RWPE2 (cell line): ENCODE measurements at regions not wholly inside any gene's neighbourhood (a gene's known extent, or its start where the extent isn't known, plus 50 kb on each side); places are given as distances from the start of the nearest gene placed in this dataset.

ENCODE experiments used
- ATAC-seq: fragments of 200-7000 bp; cut with Tn5 transposase; 3 replicates; pipeline ENCODE4 v1.9.1; 2021; ENCODE audit warnings: low read depth
- DNase-seq: peaks from one replicate; pipeline ENCODE4 v3.0.0-alpha.2; 2020; ENCODE audit warnings: low spot score
- H3K27ac ChIP-seq: fragments of 450-650 bp; 2 replicates; pipeline ENCODE4 v1.5.1; 2017; ENCODE audit warnings: mild to moderate bottlenecking; ENCODE audit not compliant: poor library complexity, severe bottlenecking
- H3K27me3 ChIP-seq: fragments of 250-450 bp; sonication (Bioruptor Pico); 2 replicates; pipeline ENCODE4 v1.5.1; 2021; ENCODE audit warnings: mild to moderate bottlenecking, moderate library complexity; ENCODE audit not compliant: insufficient read depth, poor library complexity, severe bottlenecking
- H3K36me3 ChIP-seq: fragments of 250-450 bp; sonication (Bioruptor Pico); 2 replicates; pipeline ENCODE4 v1.5.1; 2020; ENCODE audit warnings: low read depth, mild to moderate bottlenecking, moderate library complexity
- H3K4me1 ChIP-seq: fragments of 250-450 bp; sonication (Bioruptor Pico); 2 replicates; pipeline ENCODE4 v1.5.1; 2021; ENCODE audit warnings: mild to moderate bottlenecking, moderate library complexity; ENCODE audit not compliant: insufficient read depth, poor library complexity, severe bottlenecking
- H3K4me3 ChIP-seq: fragments of 250-450 bp; sonication (Bioruptor Pico); 2 replicates; pipeline ENCODE4 v1.5.1; 2021; ENCODE audit warnings: mild to moderate bottlenecking, moderate library complexity; ENCODE audit not compliant: severe bottlenecking
- H3K9me3 ChIP-seq: fragments of 250-450 bp; sonication (Bioruptor Pico); 2 replicates; pipeline ENCODE4 v1.5.1; 2021; ENCODE audit warnings: mild to moderate bottlenecking, moderate library complexity; ENCODE audit not compliant: severe bottlenecking
- CTCF ChIP-seq: fragments of 450-650 bp; IDR thresholded peaks from one replicate; pipeline ENCODE4 v1.5.1; 2017; ENCODE audit warnings: mild to moderate bottlenecking, moderate library complexity; ENCODE audit not compliant: poor library complexity, severe bottlenecking

GRCh38 chr9:78436873-78437272 lies 139.9 kb downstream of the PSAT1 start:
- H3K9me3 ChIP-seq = no peaks in the 10 kb centered on the region
- H3K27ac ChIP-seq = no peak overlapping the region
- DNase-seq = no peak
- H3K36me3 ChIP-seq = no peaks in the 10 kb centered on the region
- peaks cover 9% of the 10 kb centered on the region for H3K27me3 ChIP-seq
- no peak overlapping the region for H3K4me3 ChIP-seq
- ATAC-seq = no peak
- no peak for TF ChIP-seq CTCF
- no peaks in the 10 kb centered on the region for H3K4me1 ChIP-seq

- no peak for DNase-seq
Measured at GRCh38 chr9:78437296-78437695, 140.4 kb downstream of the PSAT1 start.

GRCh38 chr9:78437806-78438205 lies 140.9 kb downstream of the PSAT1 start:
- H3K27ac ChIP-seq = no peak overlapping the region

More at GRCh38 chr9:78437296-78437695, 140.4 kb downstream of the PSAT1 start:
- no peak for TF ChIP-seq CTCF
- no peak for ATAC-seq
- peaks cover 9% of the 10 kb centered on the region for H3K27me3 ChIP-seq
- H3K36me3 ChIP-seq = no peaks in the 10 kb centered on the region
- H3K4me3 ChIP-seq = no peak overlapping the region
- H3K4me1 ChIP-seq = no peaks in the 10 kb centered on the region
- H3K27ac ChIP-seq = no peak overlapping the region
- no peaks in the 10 kb centered on the region for H3K9me3 ChIP-seq

GRCh38 chr9:78438211-78438610 lies 141.3 kb downstream of the PSAT1 start:
- H3K4me1 ChIP-seq = no peaks in the 10 kb centered on the region
- H3K27ac ChIP-seq = no peak overlapping the region
- H3K9me3 ChIP-seq = no peaks in the 10 kb centered on the region
- TF ChIP-seq CTCF = no peak
- H3K36me3 ChIP-seq = no peaks in the 10 kb centered on the region
- no peak for ATAC-seq
- no peak overlapping the region for H3K4me3 ChIP-seq
- H3K27me3 ChIP-seq = peaks cover 9% of the 10 kb centered on the region
- DNase-seq = no peak

More at GRCh38 chr9:78437806-78438205, 140.9 kb downstream of the PSAT1 start:
- ATAC-seq = no peak
- Histone ChIP-seq H3K4me1 (no peaks in the 10 kb centered on the region), H3K36me3 (no peaks in the 10 kb centered on the region), H3K4me3 (no peak overlapping the region), H3K27me3 (peaks cover 9% of the 10 kb centered on the region), H3K9me3 (no peaks in the 10 kb centered on the region)
- no peak for TF ChIP-seq CTCF
- DNase-seq = no peak

GRCh38 chr9:78438780-78439179 lies 141.9 kb downstream of the PSAT1 start:
- DNase-seq (no peak), ATAC-seq (no peak)
- H3K9me3 ChIP-seq = no peaks in the 10 kb centered on the region
- H3K27me3 ChIP-seq = peaks cover 9% of the 10 kb centered on the region
- no peaks in the 10 kb centered on the region for H3K4me1 ChIP-seq
- H3K27ac ChIP-seq = no peak overlapping the region
- TF ChIP-seq CTCF = no peak
- H3K4me3 ChIP-seq = no peak overlapping the region
- H3K36me3 ChIP-seq = no peaks in the 10 kb centered on the region
